ENCODE measurements at regions not wholly inside any gene's neighbourhood (a gene's known extent, or its start where the extent isn't known, plus 50 kb on each side); places are given as distances from the start of the nearest gene placed in this dataset.

DNA sequence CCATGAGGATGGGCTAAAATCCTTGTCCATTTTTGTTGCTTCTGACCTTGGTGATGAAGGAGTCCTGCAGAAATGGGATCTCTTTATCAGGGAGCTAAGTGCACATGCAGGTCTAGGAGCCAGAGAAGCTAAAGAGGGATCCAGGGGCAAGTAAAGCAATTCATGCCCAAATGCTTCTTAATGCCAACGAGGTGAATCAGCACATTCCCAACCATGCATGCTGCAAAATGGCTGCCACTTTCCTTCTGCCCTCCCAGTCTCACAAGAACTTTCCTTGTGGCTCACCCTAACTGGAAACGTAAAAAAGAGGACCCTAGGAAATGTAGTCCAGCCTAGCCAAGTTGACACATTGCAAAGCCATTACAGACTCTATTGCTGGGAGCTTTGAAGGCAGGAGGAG, 298.4 kb downstream of the MAFB start:
- no peak for DNase-seq (ENCODE audit: low read depth)

- no peak for DNase-seq (ENCODE audit: low read depth)
These were observed 318.2 kb downstream of the MAFB start for GRCh38 chr20:40370800-40371199.

DNA sequence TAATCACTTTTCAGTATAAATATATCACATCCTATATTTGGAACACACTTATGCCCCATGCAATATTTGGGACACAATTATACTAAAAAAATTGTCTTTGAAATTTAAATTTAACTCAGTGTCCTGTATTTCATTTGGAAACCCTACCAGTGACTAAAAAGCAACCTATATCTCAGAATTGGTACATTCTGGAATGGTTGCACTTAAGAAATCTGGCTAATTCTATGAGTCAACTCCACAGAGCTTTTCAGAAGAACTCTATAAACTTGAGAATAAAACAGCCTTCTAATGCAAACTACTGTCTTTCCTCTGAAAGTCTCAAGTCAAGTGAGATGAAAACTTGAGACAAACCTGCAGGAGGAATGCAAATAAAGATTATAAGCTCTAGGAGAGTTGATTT, 320.2 kb downstream of the MAFB start:
- DNase-seq (ENCODE audit: low read depth), result no peak

- no peak for DNase-seq (ENCODE audit: low read depth)
These were observed 327.1 kb downstream of the MAFB start for GRCh38 chr20:40361916-40362315.

DNA sequence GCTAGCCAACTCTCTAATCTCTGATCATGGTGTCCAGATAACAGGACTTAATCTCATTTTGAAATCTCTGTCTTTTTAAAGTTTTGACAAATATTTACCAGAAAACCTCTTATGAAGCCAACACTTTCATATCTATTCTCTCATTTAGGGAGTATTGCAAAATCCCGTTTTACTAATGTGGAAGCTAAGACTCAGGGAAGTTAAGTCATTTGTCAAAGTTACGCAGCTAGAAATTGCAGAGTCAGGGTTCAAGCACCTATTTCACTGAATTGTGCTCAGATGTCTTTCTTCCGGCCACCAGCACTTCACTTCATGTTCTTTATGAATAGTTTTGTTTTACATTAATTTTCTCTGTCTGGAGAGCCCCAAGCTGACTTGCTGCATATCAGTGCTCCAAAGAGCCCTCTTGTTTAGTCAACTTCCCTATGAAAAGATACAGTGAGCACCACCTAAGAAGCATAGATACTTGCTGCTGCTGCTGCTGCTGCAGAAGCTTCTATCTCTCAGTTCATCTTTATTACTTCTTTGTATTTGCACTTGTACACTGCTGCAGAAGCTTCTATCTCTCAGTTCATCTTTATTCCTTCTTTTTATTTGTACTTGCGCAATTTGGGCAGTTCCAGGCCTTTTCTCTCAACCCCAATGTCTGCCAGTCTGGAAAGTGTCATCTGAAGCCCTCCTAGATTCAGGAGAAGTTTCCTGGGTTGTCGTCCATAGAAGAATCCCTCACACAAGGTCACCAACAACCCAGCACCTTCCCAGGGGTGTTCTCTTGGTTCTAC, 329.7 kb downstream of the MAFB start:
- no peak for DNase-seq (ENCODE audit: low read depth)

DNA sequence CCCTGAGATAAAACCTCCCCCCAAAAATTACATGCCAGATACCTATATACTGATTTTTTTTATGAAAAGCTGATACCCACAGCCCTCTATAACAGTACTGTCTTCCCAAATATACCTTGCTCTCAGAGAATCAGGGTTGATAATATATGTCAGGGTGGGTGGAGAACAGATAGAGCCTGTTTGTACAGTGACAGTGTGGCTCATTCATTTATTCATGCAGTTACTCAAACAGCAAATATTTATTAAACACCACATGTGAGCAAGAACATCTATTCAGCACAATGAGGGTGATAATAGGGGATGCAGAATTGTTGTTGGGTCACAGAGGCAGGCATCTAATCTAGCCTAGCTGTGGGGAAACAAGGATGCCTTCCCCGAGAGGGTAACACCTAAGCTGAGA, 334.2 kb downstream of the MAFB start:
- DNase-seq (ENCODE audit: low read depth), result no peak

GRCh38 chr20:40343390-40343789, 345.6 kb downstream of the MAFB start:
- DNase-seq (ENCODE audit: low read depth), result no peak

- no peak for DNase-seq (ENCODE audit: low read depth)
These were observed 347.5 kb downstream of the MAFB start for GRCh38 chr20:40341561-40341960.

GRCh38 chr20:40339661-40340449, 349.2 kb downstream of the MAFB start:
- DNase-seq (ENCODE audit: low read depth), result no peak

DNA sequence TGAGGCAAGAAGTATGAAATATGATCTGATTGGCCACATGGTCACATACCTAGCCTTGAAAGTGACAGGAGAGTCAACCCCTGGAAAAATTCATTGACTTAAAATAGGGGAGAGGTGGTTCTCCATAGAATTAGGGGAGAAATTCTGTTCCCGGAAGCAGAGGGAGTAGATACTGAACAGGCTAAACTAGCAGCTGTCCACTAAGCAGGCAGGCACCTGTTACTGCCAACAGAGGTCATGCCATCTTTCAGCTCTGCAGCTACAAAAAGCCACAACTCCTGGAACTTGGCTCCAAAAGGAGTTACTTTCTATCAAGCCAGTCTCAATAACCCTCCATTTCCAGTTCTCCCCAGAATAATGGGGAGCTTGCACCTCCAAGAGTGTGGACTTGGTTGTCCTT, 352.5 kb downstream of the MAFB start:
- no peak for DNase-seq (ENCODE audit: low read depth)

GRCh38 chr20:40335901-40336351, 353.1 kb downstream of the MAFB start:
- no peak for DNase-seq (ENCODE audit: low read depth)

DNA sequence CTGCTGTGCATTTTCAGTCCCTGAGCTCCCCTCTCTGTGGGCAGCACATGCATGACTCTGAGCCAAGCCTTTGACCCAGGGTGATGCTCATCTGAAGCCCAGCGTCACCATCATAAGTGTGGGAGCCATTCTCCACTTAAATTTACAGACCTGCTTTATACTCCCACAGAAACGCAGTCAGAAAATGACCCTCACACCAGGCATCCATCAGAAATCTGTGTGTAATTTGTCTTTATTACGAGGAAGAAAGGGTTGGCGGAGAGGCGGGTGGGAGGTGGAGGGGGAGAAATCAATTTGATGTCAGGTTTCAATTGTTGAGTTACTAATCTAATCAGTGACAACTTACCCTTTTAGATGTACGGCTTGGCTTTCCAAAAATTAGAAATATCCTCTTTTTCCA, 353.6 kb downstream of the MAFB start:
- DNase-seq (ENCODE audit: low read depth), result no peak

GRCh38 chr20:40333591-40333990, 355.4 kb downstream of the MAFB start:
- DNase-seq (ENCODE audit: low read depth), result no peak

DNA sequence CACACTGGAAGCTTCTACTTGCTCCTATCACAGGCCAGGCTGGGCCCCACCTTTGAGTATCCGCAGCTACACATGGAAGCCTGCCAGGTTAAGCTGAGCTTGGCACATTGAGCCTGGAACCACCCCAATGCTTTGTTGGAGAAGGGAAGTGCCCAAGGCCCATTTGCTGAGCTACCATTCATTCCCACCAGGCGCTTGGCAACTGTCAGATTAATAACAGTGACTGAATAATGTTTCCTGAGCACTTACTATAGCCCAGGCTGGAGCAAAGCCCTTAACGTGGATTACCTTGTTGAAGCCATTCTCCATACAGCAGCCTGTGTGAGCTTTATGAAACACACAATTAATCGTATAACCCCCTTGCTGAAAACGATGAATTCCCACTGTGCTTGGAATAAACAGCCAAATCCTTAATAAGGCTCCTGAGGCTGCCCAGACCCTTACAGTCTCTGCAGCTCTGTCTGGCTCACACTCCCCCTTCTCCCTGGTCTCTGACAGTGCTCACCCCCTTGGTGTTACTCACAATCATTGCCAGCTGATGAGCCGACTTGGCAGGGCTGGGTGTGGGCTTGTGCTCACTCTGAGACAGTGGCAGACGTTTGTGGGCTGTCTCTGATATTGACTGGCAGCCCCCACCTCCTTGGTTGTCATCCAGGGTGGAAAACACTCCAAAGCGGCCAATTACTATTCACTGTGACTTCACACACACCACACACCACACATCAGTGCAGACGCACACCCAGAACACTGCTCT, 357.1 kb downstream of the MAFB start:
- DNase-seq (ENCODE audit: low read depth), result no peak

DNA sequence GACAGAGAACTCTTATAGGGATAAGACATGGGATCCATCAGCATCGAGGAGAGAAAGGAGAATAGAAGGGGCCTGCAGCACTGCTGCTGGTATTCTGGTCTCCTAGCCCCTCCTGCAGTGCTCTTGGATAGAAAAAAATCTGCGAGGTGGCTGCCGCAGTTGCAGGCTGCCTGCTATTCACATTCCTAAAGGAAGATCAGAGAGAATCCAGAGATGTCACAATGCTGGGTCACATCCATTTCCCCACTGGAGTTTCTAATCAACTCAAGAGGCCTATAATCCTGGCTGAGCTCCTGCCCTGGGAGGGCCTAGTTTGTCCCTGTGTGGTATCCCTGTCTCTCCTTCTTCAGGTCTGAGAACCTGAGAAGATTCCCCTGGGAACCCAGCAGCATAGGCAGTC, 357.8 kb downstream of the MAFB start:
- no peak for DNase-seq (ENCODE audit: low read depth)

- no peak for DNase-seq (ENCODE audit: low read depth)
These were observed 359.7 kb downstream of the MAFB start for GRCh38 chr20:40329321-40329720.

GRCh38 chr20:40326784-40327183, 362.3 kb downstream of the MAFB start:
- no peak for DNase-seq (ENCODE audit: low read depth)

GRCh38 chr20:40325006-40325568, 363.9 kb downstream of the MAFB start:
- no peak for DNase-seq (ENCODE audit: low read depth)

DNA sequence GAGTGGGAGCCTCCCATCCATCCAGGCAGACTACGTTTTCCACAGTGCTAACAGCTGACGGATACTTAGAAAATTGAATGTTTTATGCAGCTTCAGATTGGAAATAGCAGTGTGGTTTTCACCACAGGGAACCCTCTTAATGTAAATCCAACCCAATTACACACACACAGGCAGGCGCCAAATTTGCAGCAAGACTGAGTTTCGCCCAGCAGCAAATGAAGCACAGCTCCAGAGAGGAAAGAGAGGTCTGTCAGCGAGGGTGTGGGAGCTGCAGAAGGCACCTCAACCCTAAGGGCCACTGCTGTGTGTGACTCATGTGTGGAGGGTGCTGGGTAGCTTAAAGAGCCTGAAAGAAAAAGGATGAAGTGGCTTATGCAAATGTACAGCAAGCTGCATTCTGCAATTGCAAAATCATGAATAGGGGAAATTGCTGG, 365.7 kb downstream of the MAFB start:
- DNase-seq (ENCODE audit: low read depth), result no peak

DNA sequence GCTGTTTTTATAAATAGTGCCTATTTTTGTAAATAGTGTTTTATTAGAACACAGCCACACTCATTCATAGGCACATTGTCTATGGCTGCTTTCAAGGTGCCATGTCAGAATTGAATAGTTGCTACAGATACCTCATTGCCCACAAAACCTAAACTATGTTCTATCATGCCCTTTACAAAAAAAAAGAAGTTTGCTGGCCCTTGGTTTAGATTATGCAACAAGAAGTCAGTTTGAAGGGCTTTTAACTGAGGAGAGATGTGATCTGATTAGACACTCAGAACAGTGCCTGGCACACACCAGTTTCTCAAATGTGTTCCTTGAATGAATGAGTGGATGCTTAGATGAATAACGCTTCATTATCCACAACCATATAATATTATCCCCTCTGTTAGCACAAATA, 366.1 kb downstream of the MAFB start:
- DNase-seq (ENCODE audit: low read depth), result no peak

- no peak for DNase-seq (ENCODE audit: low read depth)
These were observed 368.5 kb downstream of the MAFB start for GRCh38 chr20:40320517-40321011.

Measured in CMK (cell line).